Activated CD4-positive, alpha-beta T cell treated with anti-CD3 and anti-CD28 coated beads, Interleukin-2, amount 50 U/mL, for 48 hours (primary cell): ENCODE measurements at regions not wholly inside any gene's neighbourhood (a gene's known extent, or its start where the extent isn't known, plus 50 kb on each side); places are given as distances from the start of the nearest gene placed in this dataset.

Experiments used
- DNase-seq, 2 experiments: peaks; one replicate each; pipeline ENCODE4 v3.0.0-alpha.2; 2020

- no peak for DNase-seq
Measured at GRCh38 chr12:91914701-91915100, 230.9 kb downstream of the BTG1 start.

- DNase-seq = no peak
Measured at GRCh38 chr12:91913651-91914050, 232.0 kb downstream of the BTG1 start.

DNA sequence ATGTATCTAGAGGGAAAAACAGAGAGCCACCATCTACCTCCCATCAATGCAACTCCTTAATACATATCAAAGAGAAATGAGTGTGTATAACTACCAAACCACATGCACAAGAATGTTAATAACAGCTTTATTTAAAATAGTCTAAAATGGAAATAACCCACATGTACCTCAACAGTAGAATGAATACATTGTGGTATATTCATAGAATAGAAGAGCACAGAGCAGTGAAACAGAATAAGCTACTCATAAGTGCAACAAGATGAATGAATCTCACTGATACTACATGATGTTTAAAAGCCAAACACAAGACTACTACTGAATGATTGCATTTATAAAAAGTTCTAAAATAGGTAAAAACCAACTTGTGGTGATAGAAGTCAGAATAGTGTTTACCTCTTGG, 232.5 kb downstream of the BTG1 start:
- no peak for DNase-seq

GRCh38 chr12:91912178-91912577, 233.5 kb downstream of the BTG1 start:
- no peak for DNase-seq

GRCh38 chr12:91910871-91911388, 234.7 kb downstream of the BTG1 start:
- no peak for DNase-seq

GRCh38 chr12:91902860-91903683, 242.6 kb downstream of the BTG1 start:
- no peak for DNase-seq

DNA sequence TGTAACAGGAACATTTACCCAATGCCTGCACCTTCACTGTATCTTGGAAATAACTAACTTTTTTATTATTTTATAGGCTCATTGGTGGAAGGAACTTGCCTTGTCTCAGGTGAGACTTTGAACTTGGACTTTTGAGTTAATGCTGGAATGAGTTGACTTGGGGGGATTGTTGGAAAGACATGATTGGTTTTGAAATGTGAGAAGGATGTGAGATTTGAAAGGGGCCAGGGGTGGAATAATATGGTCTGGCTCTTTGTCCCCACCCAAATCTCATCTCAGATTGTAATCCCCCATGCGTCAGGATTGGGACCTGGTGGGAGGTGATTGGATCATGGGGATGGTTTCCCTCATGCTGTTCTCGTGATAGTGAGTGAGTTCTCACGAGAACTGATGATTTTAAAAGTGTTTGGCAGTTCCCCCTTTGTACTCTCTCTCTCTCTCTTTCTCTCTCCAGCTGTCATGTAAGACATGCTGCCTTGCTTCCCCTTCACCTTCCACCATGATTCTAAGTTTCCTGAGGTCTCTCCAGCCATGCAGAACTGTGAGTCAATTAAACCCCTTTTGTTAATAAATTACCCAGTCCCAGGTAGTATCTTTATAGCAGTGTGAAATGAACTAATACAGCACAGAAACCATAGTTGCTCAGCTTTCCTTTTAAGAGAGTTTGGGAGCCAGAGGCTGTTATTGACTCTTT, 244.1 kb downstream of the BTG1 start:
- no peak for DNase-seq

- no peak for DNase-seq
Measured at GRCh38 chr12:91900971-91901370, 244.7 kb downstream of the BTG1 start.

GRCh38 chr12:91899056-91899455, 246.6 kb downstream of the BTG1 start:
- no peak for DNase-seq

DNA sequence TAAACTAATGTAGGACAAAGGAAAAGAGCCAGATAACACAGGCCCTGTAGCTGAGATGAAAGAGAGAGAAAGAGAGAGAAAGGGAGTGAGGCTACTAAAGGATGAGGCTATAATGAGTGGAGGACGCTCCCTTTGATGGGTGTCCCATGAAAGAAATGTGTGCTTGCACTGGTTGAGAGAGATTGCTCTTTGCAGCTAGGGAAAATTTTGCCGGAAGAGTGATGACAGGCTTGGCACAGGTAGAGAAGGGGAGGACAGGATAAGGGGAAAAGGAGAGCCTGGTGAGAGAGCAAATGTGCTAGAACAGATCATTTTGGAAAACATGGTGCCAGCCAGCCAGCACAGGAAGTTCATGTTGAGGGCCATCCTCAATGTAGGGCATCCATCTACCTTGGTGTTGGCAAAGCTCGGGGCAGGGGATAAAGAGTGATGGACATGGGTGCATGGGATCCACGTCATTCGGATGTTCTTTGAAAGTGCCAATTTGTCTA, 248.6 kb downstream of the BTG1 start:
- DNase-seq = no peak

- no peak for DNase-seq
Measured at GRCh38 chr12:91896286-91897024, 249.2 kb downstream of the BTG1 start.

- no peak for DNase-seq
Measured at GRCh38 chr12:91894911-91895310, 250.7 kb downstream of the BTG1 start.

GRCh38 chr12:91893476-91893875, 252.2 kb downstream of the BTG1 start:
- DNase-seq = no peak

DNA sequence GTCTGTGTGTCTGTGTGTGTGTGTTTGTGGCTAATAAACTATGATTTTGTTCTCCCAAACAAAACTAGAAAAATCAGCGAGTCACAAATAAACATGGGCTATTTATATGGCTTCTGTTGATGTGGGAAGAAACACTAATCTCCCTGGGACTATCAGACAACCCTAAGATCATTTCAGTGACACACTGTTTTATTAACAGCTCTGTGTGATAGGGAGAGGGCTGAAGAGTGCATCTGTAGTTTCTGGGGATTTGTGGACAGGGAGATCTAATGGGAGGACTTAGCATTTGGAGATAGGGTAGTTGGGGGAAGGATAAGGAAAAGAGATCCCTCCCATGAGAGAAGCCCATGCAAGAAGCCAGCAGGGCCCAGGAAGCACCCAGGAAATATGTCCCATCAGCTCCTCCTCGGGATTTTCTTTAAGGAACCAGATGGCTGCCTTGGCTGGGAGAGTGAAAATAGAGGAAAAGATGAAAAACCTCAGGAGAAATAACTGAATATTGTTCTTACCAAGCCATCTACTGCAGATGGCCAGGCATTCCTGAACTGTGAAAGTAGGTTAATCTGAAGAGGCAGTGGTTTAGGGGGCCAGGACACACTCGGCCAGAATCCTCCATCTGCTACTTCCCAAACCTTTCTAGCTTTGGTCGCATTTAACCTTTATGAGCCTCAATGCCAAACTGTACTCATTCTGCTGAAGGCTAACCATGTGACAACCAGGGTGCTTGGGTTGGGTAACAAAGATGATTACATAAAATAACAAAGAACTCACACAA, 253.4 kb downstream of the BTG1 start:
- DNase-seq = no peak

- no peak for DNase-seq
Measured at GRCh38 chr12:91890742-91891141, 254.9 kb downstream of the BTG1 start.

DNA sequence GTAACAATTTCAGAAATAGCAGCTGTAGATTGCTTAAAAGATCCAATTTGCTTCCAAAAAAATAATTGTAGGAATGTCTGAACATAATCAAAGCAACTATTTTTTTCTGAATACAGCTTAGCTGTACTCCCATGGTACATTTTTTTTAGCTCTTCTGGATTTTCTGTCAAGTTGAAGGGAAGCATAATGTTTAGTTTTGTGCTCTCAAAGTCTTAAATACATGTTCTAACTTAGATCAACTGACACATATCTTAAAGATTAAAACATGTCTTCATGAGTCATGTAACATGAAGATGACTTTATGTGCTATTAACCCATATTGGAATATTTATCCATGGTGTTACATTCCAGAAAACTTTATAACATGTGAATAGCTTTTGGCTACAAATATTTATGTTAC, 255.7 kb downstream of the BTG1 start:
- DNase-seq = no peak

DNA sequence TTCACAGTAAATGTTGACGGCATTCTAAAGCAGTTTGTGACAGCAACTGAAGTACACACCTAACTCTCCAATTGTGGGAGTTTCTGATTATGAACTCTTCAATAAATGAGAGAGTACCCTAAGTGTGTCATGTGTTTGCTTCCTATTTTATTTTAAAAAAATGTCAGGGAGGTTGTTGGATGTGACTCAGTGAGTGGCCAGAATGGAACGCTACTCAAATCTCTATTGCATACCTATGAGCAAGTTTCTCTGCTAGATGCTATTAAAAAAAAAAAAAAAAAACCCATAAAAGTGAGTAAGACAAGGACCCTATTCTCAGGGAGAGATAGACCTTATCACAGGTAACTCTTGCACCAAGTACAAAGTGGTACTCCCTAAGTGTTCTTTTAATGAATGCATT, 256.6 kb downstream of the BTG1 start:
- no peak for DNase-seq

GRCh38 chr12:91887957-91888356, 257.7 kb downstream of the BTG1 start:
- no peak for DNase-seq

DNA sequence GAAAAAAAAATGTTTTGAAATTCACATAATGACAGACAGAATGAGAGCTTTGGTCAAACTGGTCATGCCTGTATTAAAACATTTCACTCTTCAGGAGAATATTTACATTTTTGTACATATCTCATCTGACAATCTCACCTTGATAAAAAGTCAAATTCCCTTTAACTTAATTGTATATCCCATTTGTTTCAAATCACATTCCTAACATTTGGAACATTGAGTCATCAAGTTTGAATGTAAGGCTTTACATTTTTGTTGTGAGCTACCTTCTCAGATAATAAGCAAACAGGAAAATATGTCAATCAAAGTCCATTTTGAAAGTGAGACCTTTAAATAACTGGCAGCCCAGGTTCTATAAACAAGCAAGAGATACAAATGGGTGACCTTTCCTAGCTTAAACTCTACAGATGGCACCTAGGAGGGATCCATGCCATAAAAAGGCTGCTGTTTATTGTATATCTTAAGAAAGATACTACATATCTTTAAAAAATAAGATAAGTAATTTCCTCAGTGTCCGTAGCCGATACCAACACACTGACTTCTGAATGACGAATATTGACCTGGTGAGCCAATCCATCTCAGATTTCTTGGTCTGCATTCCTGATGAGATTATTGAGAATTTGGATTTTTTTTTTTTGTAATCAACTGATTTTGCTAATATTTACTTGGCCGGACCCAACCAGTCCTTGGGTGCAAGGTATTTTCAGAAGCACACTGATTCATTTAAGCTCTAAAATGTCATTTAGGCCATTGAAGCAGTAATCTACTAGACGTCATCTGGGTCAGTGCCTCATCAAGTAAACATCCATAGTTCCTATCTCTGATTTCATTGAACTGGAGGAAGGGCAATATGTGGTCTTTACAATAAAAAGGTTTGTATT, 259.6 kb downstream of the BTG1 start:
- DNase-seq = no peak

DNA sequence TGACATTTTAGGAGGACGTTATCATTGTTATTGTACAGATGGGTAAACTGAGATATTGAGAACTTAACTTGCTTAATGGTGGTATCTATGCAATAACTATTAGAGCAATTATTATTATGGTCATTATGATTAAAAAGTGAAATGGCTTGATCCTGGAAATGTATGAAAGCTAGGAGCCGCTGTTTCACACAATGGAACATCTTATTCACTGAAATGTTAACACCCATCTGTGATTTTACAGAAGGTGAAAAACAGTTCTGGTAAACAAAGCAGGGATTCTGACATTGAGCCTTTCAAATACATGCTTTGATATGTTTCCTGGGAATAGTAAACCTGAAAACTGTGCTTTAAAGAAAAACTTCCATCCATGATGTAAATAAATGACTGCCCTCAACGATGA, 261.4 kb downstream of the BTG1 start:
- DNase-seq = no peak

DNA sequence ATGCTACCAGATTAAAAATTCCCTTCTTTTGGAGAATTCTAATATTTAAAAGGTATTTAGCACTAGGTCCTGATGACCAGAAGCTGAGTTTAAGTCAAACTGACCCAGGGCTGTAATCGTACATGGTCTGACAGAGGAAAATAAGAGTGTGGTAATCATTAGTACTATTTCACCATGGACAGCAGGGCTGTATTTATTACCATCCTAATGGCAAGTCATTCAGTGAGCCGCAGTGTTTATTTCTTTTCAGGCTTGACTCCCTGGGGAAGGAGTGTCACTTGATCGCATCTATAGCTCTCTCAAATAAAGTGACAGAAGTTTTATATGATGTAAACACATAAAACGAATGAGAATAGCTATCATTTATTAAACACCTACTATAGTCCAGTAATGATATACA, 261.8 kb downstream of the BTG1 start:
- DNase-seq = no peak

- no peak for DNase-seq
Measured at GRCh38 chr12:91882910-91883309, 262.7 kb downstream of the BTG1 start.
